GM18520 (cell line): ENCODE measurements at regions not wholly inside any gene's neighbourhood (a gene's known extent, or its start where the extent isn't known, plus 50 kb on each side); places are given as distances from the start of the nearest gene placed in this dataset.
"Not testable (repeated sequence)": the region's sequence is repeated elsewhere in the genome, so short reads cannot be mapped to it uniquely, and the experiment has no call there.

ENCODE experiments used
- ATAC-seq: cut with Tn5 transposase; IDR thresholded peaks from one replicate; pipeline ENCODE4 v1.9.1; 2021; ENCODE audit not compliant: unreplicated experiment

DNA sequence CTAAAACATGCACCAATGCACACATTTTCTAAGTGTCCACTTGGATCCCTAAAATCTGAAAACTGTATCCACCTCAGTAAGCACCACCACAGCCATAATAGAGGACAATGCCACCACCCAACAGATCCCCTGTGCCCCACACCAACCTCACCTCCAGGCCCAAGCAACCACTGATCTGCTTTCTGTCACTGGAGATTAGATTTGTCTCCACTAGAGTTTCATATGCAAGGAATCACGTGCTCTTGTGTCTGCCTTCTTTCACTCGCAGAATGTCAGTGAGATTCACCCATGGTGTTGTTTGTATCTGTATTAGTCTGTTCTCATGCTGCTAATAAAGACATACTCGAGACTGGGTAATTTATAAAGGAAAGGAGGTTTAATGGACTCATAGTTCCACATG, 216.1 kb upstream of the WWC1 start:
- no peak for ATAC-seq

DNA sequence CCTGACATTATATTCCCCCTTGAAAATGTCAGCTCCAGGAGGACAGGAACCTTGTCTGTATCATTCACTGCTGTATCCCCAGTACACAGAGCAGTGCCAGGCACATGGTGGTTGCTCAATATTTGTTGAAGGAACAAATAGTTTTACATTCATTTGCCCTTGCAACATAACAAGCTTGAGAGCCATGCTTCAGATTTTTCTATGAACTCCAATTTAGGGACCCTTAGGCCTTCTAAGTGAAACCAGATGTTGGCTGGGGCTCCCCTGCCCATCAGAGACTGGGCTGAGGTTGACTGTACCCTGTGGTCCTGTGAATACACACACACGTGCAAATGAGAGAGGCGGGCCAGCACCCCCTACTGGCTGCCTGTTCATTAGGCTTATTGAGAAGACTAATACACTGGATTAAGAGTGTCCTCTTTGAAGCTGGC, 214.9 kb upstream of the WWC1 start:
- ATAC-seq, result no peak

DNA sequence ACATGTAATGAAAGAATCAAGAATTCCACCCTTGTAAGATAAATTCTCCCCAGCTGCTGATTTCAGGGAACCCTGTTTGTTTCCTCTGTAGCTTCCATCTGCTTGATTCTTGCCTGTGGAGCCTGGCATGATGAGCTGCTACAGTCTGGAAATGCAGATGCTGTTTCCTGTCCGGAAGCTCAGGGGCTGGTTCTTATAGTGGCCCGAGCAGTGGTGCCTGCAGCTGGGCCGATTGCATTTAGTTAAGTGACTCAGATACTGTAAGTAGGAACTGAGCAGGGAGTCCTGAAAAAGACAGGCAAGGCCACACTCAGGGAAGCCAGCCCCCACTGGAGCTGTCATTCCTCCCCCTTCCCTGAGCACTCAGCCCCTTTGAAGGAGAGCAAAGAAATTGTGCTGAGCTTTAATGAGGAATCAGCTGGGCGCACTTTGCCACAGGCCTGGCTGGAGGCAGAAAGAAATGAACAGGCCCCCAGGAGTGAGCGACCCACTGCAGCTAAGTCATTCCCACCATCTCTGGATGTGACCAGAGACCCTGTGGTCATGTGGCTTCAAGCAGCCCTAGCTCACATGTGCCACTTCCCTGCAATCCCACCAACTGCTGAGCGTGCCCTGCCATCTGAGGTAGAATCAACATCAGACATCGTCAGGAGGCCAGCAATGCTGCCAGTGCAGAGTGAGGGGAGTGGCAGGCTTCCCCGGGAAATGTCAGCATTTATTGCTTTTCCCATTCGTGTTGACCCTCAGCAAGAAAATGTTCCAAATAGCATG, 206.0 kb upstream of the WWC1 start:
- no peak for ATAC-seq

DNA sequence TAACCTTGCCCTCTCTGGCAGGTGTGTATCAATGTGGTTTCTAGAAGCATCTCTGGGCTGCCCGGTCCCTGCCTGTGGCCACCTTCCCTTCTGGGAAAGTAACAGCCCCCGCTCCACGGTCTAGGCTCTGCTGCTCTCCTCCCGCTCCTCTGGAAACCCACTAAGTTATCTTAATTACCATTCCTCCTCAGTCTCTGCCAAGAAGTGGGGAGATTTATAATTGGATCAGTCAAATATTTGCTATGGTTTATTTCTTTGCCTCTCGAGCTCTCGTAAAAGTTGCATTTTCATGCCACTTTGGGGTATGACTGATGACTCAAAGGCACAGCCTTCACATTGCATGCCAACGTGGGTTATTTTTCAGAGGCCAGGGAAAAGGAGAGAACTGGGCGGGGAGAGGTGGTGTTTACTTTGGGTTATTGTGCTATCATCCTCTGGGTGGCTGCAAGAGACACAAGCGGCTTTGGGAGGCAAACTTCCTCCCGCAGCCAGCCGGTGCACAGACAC, 205.3 kb upstream of the WWC1 start:
- ATAC-seq, result no peak

DNA sequence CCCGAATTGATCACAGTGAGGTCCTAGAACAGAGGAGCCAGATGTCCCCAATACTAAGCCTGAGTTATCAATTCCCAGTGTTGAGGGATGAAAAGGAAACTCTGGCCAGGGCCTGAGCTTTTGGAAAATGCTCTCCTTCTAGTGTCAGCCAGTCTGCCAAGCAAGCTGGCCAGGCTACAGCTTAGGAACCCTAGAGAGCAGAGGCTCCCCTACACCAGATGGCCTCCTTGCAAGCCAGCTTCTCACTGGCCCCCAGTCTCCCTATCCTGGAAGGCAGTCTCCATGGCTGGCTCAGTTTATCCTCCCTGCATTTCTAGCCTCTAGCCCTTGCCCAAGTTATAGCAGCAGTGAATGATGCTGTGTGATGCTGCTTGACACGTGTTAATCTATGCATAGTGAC, 204.7 kb upstream of the WWC1 start:
- no peak for ATAC-seq

DNA sequence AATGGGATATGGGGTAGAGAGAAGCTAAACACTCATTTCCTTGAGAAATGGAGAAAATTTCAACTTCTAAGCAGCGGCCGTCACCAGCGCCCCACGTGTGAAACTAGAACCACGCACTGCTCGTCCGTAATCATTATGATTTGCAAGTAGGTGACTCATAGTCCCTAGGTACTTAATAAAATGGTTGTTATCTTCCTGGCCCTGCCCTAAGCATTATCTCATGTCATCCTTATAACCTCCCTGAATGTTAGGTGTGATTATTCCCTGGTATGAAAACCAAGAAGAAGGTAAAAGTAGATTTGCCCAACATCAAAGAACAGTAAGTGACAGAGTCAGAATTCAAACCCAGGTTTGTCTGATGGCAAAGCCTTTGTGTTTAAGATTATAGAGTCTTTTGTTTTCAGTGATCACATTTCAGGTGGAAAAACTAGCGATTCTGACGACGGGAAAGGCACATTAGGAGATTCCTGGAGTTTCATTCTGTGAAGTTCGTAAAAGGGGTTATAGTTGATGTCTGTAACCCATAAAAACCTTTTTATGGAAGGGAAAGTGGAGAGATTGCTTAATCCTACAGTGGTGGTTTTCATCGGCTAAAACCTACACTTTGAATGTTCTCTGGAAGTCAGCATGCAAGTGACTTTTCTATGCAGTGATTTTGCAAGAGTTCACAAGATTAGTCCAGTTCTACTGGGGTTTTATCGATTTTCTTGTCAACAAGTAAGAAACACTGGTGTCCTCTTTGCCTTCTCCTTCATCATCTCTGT, 202.9 kb upstream of the WWC1 start:
- ATAC-seq, result no peak

DNA sequence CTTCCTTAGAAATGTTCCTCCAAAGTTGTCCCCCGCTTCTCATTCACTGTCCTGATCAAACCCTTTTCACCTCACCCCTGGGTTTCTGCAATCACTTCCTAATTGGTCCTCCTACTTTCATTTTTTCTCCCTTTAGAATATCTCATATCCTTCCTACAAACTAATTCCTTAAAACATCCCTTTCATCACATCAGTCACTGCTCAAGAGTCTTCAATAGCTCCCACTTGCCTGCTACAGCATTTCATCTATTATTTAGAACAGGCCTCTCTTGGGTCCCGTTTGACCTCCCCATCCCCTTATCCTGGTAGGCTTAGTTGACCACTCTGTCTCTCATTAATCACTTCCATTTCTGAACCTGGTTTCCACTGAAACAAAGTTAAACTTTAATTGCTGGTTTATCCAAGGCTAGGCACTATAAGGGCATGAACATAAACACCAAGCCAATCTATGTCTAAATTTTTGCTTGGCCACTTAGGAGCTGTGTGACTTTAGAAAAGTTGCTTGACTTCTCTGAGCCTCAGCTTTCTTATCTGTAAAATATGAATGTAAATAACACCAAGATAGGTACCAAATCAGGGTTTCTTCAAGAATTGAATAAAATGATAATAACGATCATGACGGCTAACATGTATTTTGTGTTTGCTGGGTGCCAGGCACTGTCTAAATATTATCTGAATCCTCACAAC, 202.1 kb upstream of the WWC1 start:
- ATAC-seq, result no peak

DNA sequence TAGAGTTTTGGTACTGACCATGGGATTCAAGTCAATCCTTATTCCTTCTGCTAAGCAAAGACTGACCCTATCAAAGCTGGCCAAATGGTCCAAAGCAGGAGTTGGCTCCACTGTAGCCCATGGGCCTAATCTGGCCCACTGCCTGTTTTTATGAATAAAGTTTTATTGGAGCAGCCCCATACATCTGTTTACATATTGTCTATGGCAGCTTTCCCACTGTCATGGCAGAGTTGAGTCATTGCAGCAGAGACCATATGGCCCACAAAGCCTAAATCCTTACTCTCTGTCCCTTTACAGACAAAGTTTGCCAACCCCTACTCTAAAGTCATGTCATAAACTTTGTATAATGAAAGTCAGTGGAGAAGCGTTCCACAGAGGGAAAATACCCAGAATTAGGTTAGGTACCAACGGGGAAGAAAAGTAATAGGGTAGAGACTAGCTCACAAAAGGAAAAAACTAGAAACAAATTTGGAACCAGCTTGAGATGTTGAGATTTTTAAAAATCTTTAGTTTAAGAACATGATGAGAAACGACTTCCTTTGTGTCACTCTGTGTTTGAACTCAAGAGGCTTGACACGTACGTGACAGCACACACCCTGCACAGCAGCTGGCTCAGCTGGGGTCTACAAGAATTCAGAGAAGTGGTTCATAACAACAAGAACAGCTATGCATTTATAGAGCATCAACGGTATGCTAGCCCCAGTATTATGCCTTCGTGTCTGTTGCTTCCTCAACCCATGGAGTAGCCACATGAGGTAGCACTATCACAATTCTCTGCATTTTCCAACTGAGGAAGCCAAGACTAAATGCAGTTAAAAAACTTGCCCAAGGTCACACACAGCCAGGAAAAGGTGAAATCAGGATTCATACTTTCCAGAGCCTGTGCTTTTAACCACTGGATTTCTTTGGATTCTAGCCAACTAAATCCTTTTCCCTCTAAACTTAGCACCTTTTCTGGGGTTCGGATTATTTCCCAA, 198.9 kb upstream of the WWC1 start:
- ATAC-seq, result no peak

DNA sequence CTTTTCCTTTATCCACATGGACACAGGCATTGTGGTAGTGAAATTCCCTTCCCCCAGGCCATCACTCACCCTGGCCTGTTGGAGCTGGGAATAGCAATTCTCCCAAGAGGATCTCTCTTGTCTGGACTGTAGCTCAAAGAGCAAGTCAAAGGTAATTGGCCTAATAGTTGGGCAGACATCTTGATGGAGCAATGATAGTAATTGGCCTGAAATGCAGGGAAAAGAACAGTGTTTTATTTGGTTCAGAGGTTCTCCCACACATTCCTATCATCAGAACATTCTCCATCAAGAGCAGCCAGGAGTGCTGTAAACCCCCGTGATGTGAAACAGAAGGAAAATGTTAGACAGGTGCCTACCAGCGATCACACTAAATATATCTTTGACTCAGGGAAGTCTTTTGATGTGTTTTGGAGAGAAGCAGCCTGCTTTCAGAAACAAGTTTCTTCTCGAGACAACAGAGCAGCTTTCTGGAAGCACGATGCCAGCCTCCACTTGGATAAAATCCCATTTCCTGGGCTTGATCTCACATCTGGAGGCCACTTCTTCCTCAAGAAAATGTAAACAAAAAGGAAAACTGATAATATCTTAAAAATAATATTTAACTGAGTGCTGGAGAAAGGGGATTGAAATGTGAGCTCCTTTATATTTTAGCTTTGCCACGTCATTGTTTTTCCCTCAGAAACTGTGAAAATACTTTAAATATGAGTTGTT, 198.1 kb upstream of the WWC1 start:
- ATAC-seq, result no peak

DNA sequence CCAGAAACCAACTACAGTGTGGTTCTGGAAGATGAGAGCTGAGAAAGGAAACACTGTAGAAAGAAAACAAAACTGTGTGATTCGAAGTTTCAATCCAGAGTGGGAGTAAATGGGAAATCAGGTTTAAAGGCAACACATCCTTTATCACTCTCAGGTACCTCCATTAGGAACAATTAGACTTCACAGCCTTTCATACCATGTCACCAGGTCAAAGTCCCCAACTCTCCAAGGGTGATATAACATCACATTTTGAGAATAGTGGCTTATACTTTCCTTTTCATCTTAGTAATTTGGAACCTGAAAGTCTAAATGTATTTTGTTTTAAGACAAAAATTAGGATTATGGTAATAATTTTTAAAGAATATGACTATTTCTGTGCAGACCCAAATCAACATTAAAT, 194.9 kb upstream of the WWC1 start:
- no peak for ATAC-seq

DNA sequence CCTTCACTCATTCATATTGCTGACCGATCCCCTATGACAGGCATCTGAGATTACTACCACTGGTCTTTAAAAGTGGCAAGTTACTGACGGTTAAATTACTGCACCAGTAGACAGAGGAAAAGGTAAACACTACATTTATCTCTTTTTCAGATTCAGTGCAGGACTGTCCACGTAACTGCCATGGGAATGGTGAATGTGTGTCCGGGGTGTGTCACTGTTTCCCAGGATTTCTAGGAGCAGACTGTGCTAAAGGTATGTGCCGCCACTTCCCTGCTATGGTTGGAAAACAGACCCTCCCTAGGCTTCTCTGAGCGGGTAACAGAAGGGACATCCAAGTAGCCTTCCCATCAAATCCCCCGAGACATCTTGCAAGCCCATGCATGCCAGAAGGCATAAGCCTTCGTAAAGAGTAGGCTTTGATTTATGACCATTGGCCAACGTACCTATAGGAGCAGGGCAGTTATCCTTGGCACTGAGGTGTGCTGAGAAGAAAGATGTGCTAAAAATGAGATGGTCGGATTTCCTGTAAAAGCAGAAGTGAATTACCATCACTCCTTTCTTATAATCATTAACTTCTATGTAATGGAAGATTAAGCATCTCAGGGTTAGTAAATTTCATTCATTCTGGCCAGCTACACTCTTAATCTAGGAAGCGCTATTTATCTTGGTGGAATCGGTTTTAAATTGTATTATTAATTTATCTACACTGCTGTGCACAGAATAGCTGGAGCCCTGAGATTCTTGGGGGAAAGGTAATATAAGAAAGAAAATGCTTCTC, 193.4 kb upstream of the WWC1 start:
- ATAC-seq, result no peak

DNA sequence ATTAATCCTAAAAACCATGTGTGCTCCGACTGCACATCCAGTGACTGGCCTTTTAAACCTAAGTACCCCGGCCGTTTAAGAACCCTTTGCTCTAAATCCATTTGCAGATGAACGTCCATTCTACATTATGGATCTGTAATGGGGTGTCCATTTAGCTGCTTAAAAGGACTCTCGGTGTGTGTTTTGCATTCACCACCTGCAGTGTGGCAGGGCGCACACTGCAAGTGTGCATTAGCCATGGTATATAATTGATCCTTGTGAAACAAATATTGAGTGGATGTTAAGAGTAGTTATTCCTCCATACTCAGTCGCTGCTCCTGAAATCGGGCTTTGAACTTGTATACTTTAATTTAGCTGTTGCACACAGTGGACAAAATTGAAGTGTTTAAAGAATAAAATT, 190.1 kb upstream of the WWC1 start:
- ATAC-seq, result no peak

DNA sequence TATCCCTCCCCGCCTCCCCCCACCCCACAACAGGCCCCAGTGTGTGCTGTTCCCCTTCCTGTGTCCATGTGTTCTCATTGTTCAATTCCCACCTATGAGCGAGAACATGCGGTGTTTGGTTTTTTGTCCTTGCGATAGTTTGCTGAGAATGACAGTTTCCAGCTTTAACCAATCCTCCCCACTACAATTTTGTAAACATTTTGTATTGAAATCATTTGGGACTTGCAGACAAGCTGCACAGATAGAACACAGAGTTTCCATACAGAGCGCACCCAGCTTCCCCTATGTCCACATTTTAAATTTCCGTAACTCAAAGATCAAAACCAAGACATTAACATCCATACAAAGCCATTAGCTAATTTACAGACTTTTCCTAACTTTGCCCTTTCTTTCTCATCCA, 188.4 kb upstream of the WWC1 start:
- not testable (repeated sequence) for ATAC-seq

DNA sequence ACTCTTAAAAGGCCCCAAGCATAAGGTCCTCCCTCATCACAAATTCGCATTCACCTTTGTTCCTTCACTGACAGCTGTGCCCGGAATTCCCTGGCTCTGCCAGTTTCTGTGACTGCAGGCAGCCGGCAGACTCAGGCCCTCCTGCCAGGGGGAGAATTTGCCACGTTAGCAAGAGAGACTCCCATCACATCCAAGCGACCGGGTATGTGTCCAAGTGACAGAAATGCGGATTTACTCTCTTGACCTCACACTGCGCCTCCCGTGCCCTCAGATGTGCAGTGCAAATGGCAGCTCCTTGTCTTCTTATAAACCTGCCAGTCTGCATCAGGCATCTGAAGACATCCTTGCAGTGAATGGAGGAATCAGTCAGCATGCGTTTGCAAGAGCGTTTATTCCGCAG, 187.1 kb upstream of the WWC1 start:
- ATAC-seq, result no peak

DNA sequence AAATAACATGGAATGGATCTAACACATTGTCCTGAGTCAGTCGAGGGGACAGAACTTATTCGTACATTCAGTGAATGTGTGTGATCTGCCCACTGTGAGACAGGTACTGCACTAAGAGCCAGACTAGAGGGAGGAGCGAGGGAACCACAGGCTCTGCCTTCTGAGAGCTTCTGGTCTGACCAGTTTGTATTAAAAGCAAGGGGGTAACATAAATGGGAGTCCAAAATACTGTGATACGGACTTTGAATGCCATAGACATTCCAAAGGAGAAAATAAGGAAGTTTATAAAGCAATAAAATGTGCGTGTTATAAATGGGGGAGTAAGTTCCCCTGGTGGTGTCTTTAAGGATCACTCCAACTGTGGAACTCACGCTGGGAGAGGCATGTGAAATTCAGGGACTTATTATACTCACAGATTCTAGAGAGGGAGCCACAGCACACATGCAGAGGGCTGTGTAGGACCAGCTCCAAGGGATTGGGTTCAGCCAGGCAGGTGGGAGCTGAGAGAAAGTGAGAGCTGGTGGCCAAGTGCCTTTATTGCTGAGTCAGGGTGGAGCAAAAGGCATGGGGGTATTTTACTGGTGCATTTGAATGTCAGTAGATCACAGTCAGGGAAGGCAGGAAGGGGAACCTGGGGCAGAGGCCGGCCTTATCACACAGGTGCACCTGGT, 186.5 kb upstream of the WWC1 start:
- no peak for ATAC-seq

DNA sequence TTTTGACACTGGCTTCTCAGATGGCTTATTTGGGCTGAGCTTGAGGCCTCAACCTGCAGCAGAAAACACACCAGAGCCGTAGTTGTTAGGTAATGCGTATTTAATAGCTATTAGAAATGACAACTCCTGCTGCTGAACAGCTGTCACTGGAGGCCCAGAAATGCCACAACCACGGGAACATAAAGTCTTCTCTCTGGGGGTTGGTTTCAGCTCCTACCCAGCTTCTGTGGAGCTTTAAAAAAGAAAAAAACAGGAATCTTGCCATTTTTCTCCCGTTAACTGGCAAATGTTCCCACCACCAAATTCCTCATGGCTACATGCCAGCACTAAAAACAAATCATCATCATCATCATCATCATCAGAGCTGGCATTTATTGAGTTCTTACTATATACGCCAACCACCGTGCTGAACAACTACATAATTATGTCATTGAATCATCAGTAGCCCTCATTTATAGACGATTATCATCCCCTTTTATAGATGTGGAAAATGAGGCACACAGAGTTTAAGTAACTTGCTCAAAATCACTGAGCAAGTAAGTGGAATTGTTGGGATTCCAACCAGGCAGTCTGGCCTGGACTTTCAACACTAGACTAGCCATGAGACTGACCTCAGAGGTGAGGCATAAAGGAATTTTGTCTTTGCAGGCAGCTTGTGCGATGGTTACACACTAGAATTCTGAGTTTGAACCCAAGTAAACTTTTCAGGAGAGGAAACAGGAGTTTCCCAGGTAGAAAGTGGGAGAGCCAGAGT, 185.3 kb upstream of the WWC1 start:
- no peak for ATAC-seq

DNA sequence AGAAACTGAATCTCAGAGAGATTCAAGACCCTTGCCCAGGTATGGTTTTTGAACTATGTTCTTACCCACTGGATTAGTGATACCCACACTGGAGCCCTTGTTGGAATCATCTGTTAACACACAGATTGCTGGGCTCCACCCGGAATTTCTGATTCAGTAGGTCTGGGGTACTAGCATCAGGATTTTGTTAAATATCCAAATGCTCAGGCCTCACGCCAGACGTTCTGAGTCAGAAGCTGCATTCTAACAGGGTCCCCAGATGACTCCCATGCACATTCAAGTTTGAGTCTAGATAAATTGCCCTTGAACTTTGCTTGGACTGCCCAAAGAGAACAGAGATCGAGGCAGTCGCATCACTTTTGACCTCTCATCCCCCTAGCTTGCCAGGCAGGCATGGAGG, 182.0 kb upstream of the WWC1 start:
- ATAC-seq, result no peak

DNA sequence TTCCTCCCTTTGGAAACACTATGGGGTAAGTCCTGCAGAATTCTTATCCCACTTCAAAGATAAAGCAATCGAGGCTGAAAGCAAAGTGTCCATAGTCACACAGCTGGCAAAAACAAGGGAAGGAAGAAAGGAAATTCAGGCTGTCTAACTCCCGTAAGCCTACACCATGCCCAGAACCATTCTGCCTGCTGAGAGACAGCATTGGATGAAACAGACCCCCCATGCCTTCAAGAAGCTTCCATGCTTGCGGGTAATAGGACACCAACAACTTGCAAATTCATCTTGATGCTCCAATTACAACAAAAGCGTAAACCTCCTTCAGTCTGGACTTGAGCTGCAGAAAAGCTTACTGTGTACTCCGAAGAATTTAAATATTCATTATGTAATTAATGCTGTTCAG, 181.1 kb upstream of the WWC1 start:
- ATAC-seq, result no peak
